HEK293T (cell line): ENCODE measurements at regions not wholly inside any gene's neighbourhood (a gene's known extent, or its start where the extent isn't known, plus 50 kb on each side); places are given as distances from the start of the nearest gene placed in this dataset.

Experiments used
- ARNT ChIP-seq: fragments of 450-650 bp; IDR thresholded peaks from 2 replicates; pipeline ENCODE4 v1.6.1; 2017; ENCODE audit warnings: mild to moderate bottlenecking
- BHLHE40 ChIP-seq: fragments of 450-650 bp; IDR thresholded peaks from 2 replicates; pipeline ENCODE4 v1.6.1; 2016; ENCODE audit warnings: mild to moderate bottlenecking, moderate library complexity, borderline replicate concordance
- CTBP1 ChIP-seq: fragments of 450-650 bp; IDR thresholded peaks from 2 replicates; pipeline ENCODE4 v1.6.1; 2016; ENCODE audit warnings: borderline replicate concordance
- FOXK2 ChIP-seq: fragments of 450-650 bp; IDR thresholded peaks from 2 replicates; pipeline ENCODE4 v1.6.1; 2016; ENCODE audit warnings: mild to moderate bottlenecking
- FOXM1 ChIP-seq: fragments of 450-650 bp; IDR thresholded peaks from 2 replicates; pipeline ENCODE4 v1.6.1; 2017; ENCODE audit warnings: mild to moderate bottlenecking, borderline replicate concordance
- L3MBTL2 ChIP-seq: fragments of 450-650 bp; conservative IDR thresholded peaks from 2 replicates; pipeline ENCODE4 v1.6.1; 2016; ENCODE audit warnings: mild to moderate bottlenecking
- NFRKB ChIP-seq: fragments of 450-650 bp; IDR thresholded peaks from 2 replicates; pipeline ENCODE4 v1.6.1; 2016; ENCODE audit warnings: mild to moderate bottlenecking, moderate library complexity
- SP1 ChIP-seq: fragments of 450-650 bp; IDR thresholded peaks from 2 replicates; pipeline ENCODE4 v1.6.1; 2017
- SUZ12 ChIP-seq: fragments of 450-650 bp; IDR thresholded peaks from 2 replicates; pipeline ENCODE4 v1.6.1; 2016; ENCODE audit warnings: mild to moderate bottlenecking
- TARDBP ChIP-seq: fragments of 450-650 bp; IDR thresholded peaks from 2 replicates; pipeline ENCODE4 v1.6.1; 2016

DNA sequence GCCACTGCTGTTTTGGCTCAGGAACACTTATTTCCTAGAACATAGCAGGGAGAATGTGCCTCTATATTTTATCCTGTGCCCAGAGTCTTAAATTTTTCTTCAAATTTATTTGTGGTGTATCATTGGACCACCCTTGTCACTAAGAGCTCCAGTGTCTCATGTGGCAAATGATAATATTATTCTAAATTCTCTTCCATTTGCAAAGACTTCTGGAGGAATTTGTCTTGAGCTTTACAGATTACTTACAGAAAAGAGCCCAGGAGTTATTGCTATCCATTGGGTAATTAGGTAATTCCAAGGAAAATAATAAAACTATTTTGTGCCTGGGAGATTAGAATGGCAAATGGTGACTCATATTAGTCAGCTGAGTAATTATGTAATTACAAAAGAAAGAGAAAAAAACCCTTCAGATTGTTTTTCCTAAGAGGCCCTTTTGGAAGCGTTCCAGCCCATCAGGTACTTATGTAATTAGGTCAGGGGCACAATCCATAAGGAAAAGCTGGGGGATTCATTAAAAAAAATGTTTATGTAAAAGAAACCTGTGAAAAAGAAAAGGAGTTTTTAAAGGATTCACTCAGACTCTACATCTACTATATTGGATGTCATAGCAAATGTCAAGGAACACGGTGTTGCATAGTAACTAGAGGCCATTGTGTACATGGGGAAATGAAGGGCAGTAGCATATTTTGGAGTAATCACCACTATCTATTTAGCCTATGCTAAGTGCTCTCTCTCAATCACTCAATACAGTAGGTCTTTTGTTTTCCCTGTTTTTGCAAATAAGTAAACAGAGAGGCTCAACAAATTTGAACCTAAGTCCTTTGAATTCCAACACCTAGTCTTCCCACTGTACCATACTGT, 380.9 kb upstream of the RARB start:
- TF ChIP-seq FOXK2 = no peak
- TF ChIP-seq SP1 = no peak
- no peak for TF ChIP-seq FOXM1
- no peak for TF ChIP-seq SUZ12
- TF ChIP-seq TARDBP = no peak
- TF ChIP-seq BHLHE40 = no peak
- no peak for TF ChIP-seq ARNT
- no peak for TF ChIP-seq L3MBTL2
- no peak for TF ChIP-seq CTBP1
- no peak for TF ChIP-seq NFRKB
